K562 (cell line): ENCODE measurements at regions not wholly inside any gene's neighbourhood (a gene's known extent, or its start where the extent isn't known, plus 50 kb on each side); places are given as distances from the start of the nearest gene placed in this dataset.

Experiments
- ATAC-seq: fragments of 200-7000 bp; cut with Tn5 transposase; 3 replicates; pipeline ENCODE4 v1.9.1; 2020; ENCODE audit warnings: moderate library complexity
- BruUV-seq: library from RNA; stranded (reverse); fragments of 400-500 nt; replicated peaks from 2 replicates; lab custom pipeline; 2021; lab: Mats Ljungman, UMichigan
- CTCF ChIA-PET: fragments of 300-600 bp; formaldehyde crosslinking; extraction: SDS; loops from one replicate; lab custom pipeline; 2021; ENCODE audit warnings: low intra/inter-chr PET ratio; lab: Yijun Ruan, JAX
- POLR2A ChIA-PET: fragments of 300-600, 350-650 bp; sonication (Branson Sonifier 250); formaldehyde crosslinking; extraction: SDS; loops from one replicate; lab custom pipeline; 2021; ENCODE audit warnings: antibody characterized with exemption, inconsistent platforms; lab: Yijun Ruan, JAX
- DNase-seq, 4 experiments: peaks; one replicate each; pipeline versions ENCODE4 v3.0.0 to v3.0.0-alpha.2; 2011 to 2018; ENCODE audit warnings: low spot score in 3 of 4, mixed read lengths in 3 of 4; ENCODE audit errors: extremely low read depth in 1 of 4
- FAIRE-seq: peaks from 2 replicates; lab custom pipeline; 2011; peaks lifted over from hg19 to GRCh38; lab: Jason Lieb, UNC
- H2AFZ ChIP-seq: 2 replicates; pipeline ENCODE4 v1.6.0; 2011; ENCODE audit warnings: low read depth, low read length, control low read depth, inconsistent platforms
- H3K27ac ChIP-seq: fragments of 200-600 bp; 3 replicates; pipeline ENCODE4 v1.8.0; 2011; ENCODE audit warnings: low read depth, mild to moderate bottlenecking, control low read depth, inconsistent platforms, low read length, moderate library complexity, mixed read lengths; ENCODE audit errors: extremely low read depth
- H3K27me3 ChIP-seq, 2 experiments: fragments of 300-600 bp in 1 of 2; 2 replicates in 1 of 2; 3 replicates in 1 of 2; pipeline versions ENCODE4 v1.6.0 to v1.8.0; 2011; ENCODE audit warnings: inconsistent platforms in 2 of 2, low read length in 2 of 2, mild to moderate bottlenecking in 1 of 2, mixed read lengths in 1 of 2, moderate library complexity in 1 of 2; ENCODE audit not compliant: control insufficient read depth in 2 of 2, insufficient read depth in 2 of 2
- H3K36me3 ChIP-seq: fragments of 300-600 bp; 3 replicates; pipeline ENCODE4 v1.8.0; 2011; ENCODE audit warnings: mild to moderate bottlenecking, low read length, inconsistent platforms; ENCODE audit not compliant: control insufficient read depth, insufficient read depth
- H3K4me1 ChIP-seq, 2 experiments: fragments of 200-600 bp in 1 of 2; replicated peaks in 1 of 2; 2 replicates in 1 of 2; 3 replicates in 1 of 2; pipeline versions ENCODE4 v1.5.1 to v1.8.0; 2011; ENCODE audit warnings: inconsistent platforms in 2 of 2, low read length in 2 of 2, mild to moderate bottlenecking in 1 of 2, mixed read lengths in 1 of 2, moderate library complexity in 1 of 2; ENCODE audit not compliant: control insufficient read depth in 2 of 2, insufficient read depth in 2 of 2
- H3K4me2 ChIP-seq: 2 replicates; pipeline ENCODE4 v1.6.1; 2011; ENCODE audit warnings: low read length, control low read depth, inconsistent platforms, mixed read lengths; ENCODE audit not compliant: insufficient read depth
- H3K4me3 ChIP-seq: fragments of 200-600 bp; sonication (generic), shearing (Covaris generic); 2 replicates; pipeline ENCODE4 v1.5.1; 2016; ENCODE audit warnings: control low read depth, inconsistent platforms
- H3K79me2 ChIP-seq: fragments of 200-600 bp; 3 replicates; pipeline ENCODE4 v1.8.0; 2011; ENCODE audit warnings: low read length, inconsistent platforms; ENCODE audit not compliant: control insufficient read depth, insufficient read depth
- H3K9ac ChIP-seq, 2 experiments: 2 replicates each; pipeline versions ENCODE4 v1.6.0 to v1.6.1; 2011; ENCODE audit warnings: low read depth in 2 of 2, low read length in 2 of 2, control low read depth in 1 of 2, inconsistent platforms in 1 of 2, mild to moderate bottlenecking in 1 of 2, mixed read lengths in 1 of 2; ENCODE audit not compliant: insufficient read depth in 1 of 2
- H3K9me1 ChIP-seq: one replicate; pipeline ENCODE4 v1.6.0; 2011; ENCODE audit warnings: inconsistent platforms, mild to moderate bottlenecking, low read length, moderate library complexity; ENCODE audit not compliant: control insufficient read depth, insufficient read depth
- H3K9me3 ChIP-seq: replicated peaks from 2 replicates; pipeline ENCODE4 v1.5.1; 2011; ENCODE audit warnings: low read depth, low read length, inconsistent platforms; ENCODE audit not compliant: control insufficient read depth, insufficient read depth
- H4K20me1 ChIP-seq: replicated peaks from 2 replicates; pipeline ENCODE4 v1.6.1; 2011; ENCODE audit warnings: low read length, inconsistent platforms, mixed read lengths; ENCODE audit not compliant: control insufficient read depth, insufficient read depth
- BCOR ChIP-seq: fragments of 450-650 bp; IDR thresholded peaks from 2 replicates; pipeline ENCODE4 v1.6.1; 2016
- MTA1 ChIP-seq: fragments of 450-650 bp; IDR thresholded peaks from 2 replicates; pipeline ENCODE4 v1.6.1; 2017; ENCODE audit warnings: borderline replicate concordance
- PHF8 ChIP-seq: fragments of 200-600 bp; sonication (generic); IDR thresholded peaks from 2 replicates; pipeline ENCODE4 v1.6.1; 2012; ENCODE audit warnings: mixed run types, mild to moderate bottlenecking, inconsistent platforms, low read length, moderate library complexity, borderline replicate concordance
- RBM15 ChIP-seq: fragments of 200-400 bp; formaldehyde crosslinking; IDR thresholded peaks from 2 replicates; pipeline ENCODE4 v1.6.1; 2018; ENCODE audit warnings: mild to moderate bottlenecking, low read length, moderate library complexity; ENCODE audit not compliant: insufficient read depth
- SPI1 ChIP-seq: IDR thresholded peaks from 2 replicates; pipeline ENCODE4 v1.6.1; 2011; ENCODE audit warnings: low read depth, low read length, control low read depth, borderline replicate concordance
- TAF1 ChIP-seq: IDR thresholded peaks from 2 replicates; pipeline ENCODE4 v1.6.1; 2011; ENCODE audit warnings: mild to moderate bottlenecking, low read length, moderate library complexity; ENCODE audit not compliant: insufficient read depth, control insufficient read depth, severe bottlenecking; ENCODE audit errors: extremely low read depth
- ZBTB1 ChIP-seq: sonication (generic); formaldehyde crosslinking; IDR thresholded peaks from 2 replicates; pipeline ENCODE4 v1.8.1; 2023; ENCODE audit warnings: missing genetic modification reagents, low read depth, mild to moderate bottlenecking, borderline replicate concordance
- ZNF444 ChIP-seq: fragments of 250-450 bp; sonication (Bioruptor Pico); IDR thresholded peaks from 2 replicates; pipeline ENCODE4 v1.4.0; 2020; ENCODE audit warnings: mild to moderate bottlenecking, moderate library complexity
- ZNF561 ChIP-seq: fragments of 450-650 bp; formaldehyde crosslinking; conservative IDR thresholded peaks from 2 replicates; pipeline ENCODE4 v1.4.0; 2020; ENCODE audit warnings: mild to moderate bottlenecking, moderate library complexity
- ZSCAN32 ChIP-seq: fragments of 450-650 bp; formaldehyde crosslinking; IDR thresholded peaks from 2 replicates; pipeline ENCODE4 v1.4.0; 2020; ENCODE audit warnings: mild to moderate bottlenecking, moderate library complexity
- WGBS: fragments of 100-300 bp; shearing (Covaris generic); methylation state at CpG from one replicate; pipeline ENCODE4 v1.1.6; 2016; ENCODE audit warnings: low coverage, mixed read lengths; ENCODE audit not compliant: insufficient coverage; ENCODE audit errors: missing lambda C conversion rate; 5-methylcytosine and 5-hydroxymethylcytosine counted together
- in situ Hi-C: fragments of 300-500 bp; cut with MboI; formaldehyde crosslinking; loops from 4 replicates; pipeline ENCODE4 v1.15.0; 2018; ENCODE audit warnings: inconsistent platforms, mixed read lengths
- intact Hi-C: fragments of 100-400 bp; cut with micrococcal nuclease; formaldehyde crosslinking; loops from 2 replicates; pipeline ENCODE4 v1.14.2; 2022

DNA sequence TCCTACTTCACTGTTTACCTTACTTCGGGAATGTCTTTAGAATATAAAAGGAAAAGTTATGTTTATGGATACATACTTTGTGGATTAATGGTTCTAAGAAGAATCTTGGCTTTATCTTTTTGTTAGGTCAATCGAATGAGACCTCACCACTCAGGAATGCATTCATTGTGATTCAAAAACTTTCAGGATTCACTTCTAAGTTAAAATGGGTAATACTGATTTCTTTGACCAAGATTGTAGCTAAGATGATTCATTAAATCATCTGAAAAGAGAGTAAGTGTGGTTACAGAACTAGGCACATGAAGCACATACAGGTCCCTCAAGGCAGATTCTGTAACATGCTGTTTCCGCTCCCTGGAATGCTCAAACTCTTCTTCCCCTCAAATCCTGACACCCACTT, 716.4 kb downstream of the KCNA4 start (continued):
- no peak for TF ChIP-seq ZNF561 (CRISPR knock-in tag)

DNA sequence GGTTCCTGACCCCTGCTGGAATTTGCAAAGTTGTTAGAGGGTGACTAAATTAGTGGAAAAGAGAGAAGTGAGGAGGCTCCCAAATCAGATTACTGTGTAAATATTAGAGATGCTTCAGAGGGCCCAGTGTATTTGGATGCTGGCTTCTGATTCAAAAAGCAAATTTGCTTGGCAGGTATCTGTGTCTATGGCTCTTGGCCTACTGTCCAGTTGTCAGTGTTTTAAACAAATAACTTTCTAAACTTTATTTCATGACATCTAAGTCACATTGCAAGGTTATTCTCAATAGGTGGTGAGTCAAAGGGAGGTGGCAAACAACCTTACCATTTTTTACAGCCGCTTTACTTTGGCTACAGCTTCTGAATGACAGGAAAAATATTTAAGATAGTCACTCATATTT, 720.1 kb downstream of the KCNA4 start:
- intact Hi-C loops = no loop called here
- DNase-seq (no peak), ATAC-seq (no peak), FAIRE-seq (no peak)
- H3K4me2 ChIP-seq = no peak overlapping the region
- no peak overlapping the region for H3K9ac ChIP-seq
- ChIA-PET POLR2A (no interaction called here), CTCF (no interaction called here)
- H3K9me3 ChIP-seq = no peaks in the 10 kb centered on the region; the same call in 1 of the 2 replicates
- H3K27me3 ChIP-seq = no peaks in the 10 kb centered on the region
- TF ChIP-seq ZNF444 (no peak), MTA1 (no peak), PHF8 (no peak), RBM15 (no peak), BCOR (no peak), SPI1 (no peak), ZBTB1 (no peak), TAF1 (no peak), ZSCAN32 (CRISPR knock-in tag) (no peak)
- no TSS peak for BruUV-seq
- in situ Hi-C loops = no loop called here
- WGBS = 0% methylated on average over 1 of the region's 1 CpG
- no peak overlapping the region for H2AFZ ChIP-seq
- H3K9me1 ChIP-seq = no peaks in the 10 kb centered on the region
- no peaks in the 10 kb centered on the region for H3K36me3 ChIP-seq
- no peaks in the 10 kb centered on the region for H3K79me2 ChIP-seq
- H4K20me1 ChIP-seq = no peaks in the 10 kb centered on the region
- H3K4me1 ChIP-seq = no peaks in the 10 kb centered on the region
- H3K27ac ChIP-seq = no peak overlapping the region
- H3K4me3 ChIP-seq = no peak overlapping the region
